ENCODE measurements at regions not wholly inside any gene's neighbourhood (a gene's known extent, or its start where the extent isn't known, plus 50 kb on each side); places are given as distances from the start of the nearest gene placed in this dataset.

GRCh38 chr2:57897920-57898319 is 148.7 kb upstream of the VRK2 start:
- TF ChIP-seq POLR2A (IDR thresholded peaks at IDR 0.05) (no peak), CTCF (IDR thresholded peaks at IDR 0.05) (no peak)

All from tibial nerve (tissue), 3 donors.